Ascending aorta (tissue), 2 donors: ENCODE measurements at regions not wholly inside any gene's neighbourhood (a gene's known extent, or its start where the extent isn't known, plus 50 kb on each side); places are given as distances from the start of the nearest gene placed in this dataset.

Experiments used
- DNase-seq, 2 donors: peaks; one replicate each; pipeline ENCODE4 v3.0.0-alpha.2; 2019; ENCODE audit warnings: low spot score in 2 of 2
- H3K27ac ChIP-seq, 2 donors: fragments of 200-600 bp; sonication (generic); one replicate each; pipeline ENCODE4 v1.5.1; 2016 to 2017; ENCODE audit warnings: mild to moderate bottlenecking in 1 of 2
- H3K27me3 ChIP-seq: fragments of 200-600 bp; sonication (generic); one replicate; pipeline ENCODE4 v1.5.1; 2017
- H3K36me3 ChIP-seq, 2 donors: fragments of 200-600 bp; sonication (generic); one replicate each; pipeline ENCODE4 v1.5.1; 2016
- H3K4me1 ChIP-seq, 2 donors: fragments of 200-600 bp; sonication (generic); one replicate each; pipeline ENCODE4 v1.5.1; 2016 to 2017; ENCODE audit warnings: mild to moderate bottlenecking in 1 of 2
- H3K4me3 ChIP-seq, 2 donors: fragments of 200-600 bp; sonication (generic); one replicate each; pipeline ENCODE4 v1.5.1; 2016 to 2017; ENCODE audit warnings: mild to moderate bottlenecking in 1 of 2
- H3K9me3 ChIP-seq, 2 donors: fragments of 200-600 bp; sonication (generic); one replicate each; pipeline ENCODE4 v1.5.1; 2016
- intact Hi-C: fragments of 100-400 bp; cut with DNase I; formaldehyde crosslinking; loops from one replicate; pipeline ENCODE4 v1.15.1; 2023
- TF ChIP-seq, protein P1 (sequence below), 3 experiments: fragments of 200-600 bp in 2 of 3; fragments of 450-650 bp in 1 of 3; sonication (generic) in 2 of 3; IDR thresholded peaks; one replicate each; pipeline ENCODE4 v1.5.1; 2016 to 2019; ENCODE audit warnings: antibody characterized with exemption in 3 of 3, mild to moderate bottlenecking in 1 of 3, moderate library complexity in 1 of 3

DNA sequence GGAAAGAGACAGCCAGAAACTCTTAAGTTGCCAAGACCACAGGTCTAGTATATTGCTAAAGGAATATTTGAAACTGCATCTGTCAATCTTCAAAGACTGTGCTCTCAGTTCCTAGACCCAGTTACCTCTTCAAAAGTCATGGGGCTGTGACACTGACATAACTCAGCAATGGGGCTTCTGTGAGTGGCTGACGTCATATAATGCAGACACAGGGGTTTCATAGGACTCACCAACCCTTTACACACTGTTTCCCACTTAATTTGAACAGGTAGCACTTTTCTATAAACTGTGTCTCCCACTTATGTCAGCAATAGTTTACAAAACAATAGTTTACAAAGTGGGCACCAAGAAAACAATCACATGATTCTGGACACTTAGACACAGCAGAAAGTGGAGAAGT lies 158.4 kb downstream of the GALC start:
- no peak overlapping the region for H3K27ac ChIP-seq
- no peak for DNase-seq
- no peaks in the 10 kb centered on the region for H3K36me3 ChIP-seq
- H3K4me1 ChIP-seq, result no peaks in the 10 kb centered on the region
- TF ChIP-seq, protein P1, sequence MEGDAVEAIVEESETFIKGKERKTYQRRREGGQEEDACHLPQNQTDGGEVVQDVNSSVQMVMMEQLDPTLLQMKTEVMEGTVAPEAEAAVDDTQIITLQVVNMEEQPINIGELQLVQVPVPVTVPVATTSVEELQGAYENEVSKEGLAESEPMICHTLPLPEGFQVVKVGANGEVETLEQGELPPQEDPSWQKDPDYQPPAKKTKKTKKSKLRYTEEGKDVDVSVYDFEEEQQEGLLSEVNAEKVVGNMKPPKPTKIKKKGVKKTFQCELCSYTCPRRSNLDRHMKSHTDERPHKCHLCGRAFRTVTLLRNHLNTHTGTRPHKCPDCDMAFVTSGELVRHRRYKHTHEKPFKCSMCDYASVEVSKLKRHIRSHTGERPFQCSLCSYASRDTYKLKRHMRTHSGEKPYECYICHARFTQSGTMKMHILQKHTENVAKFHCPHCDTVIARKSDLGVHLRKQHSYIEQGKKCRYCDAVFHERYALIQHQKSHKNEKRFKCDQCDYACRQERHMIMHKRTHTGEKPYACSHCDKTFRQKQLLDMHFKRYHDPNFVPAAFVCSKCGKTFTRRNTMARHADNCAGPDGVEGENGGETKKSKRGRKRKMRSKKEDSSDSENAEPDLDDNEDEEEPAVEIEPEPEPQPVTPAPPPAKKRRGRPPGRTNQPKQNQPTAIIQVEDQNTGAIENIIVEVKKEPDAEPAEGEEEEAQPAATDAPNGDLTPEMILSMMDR (IDR thresholded peaks at IDR 0.05), result no peak
- intact Hi-C loops, result no loop called here
- no peaks in the 10 kb centered on the region for H3K9me3 ChIP-seq
- no peaks in the 10 kb centered on the region for H3K27me3 ChIP-seq
- H3K4me3 ChIP-seq, result no peak overlapping the region

DNA sequence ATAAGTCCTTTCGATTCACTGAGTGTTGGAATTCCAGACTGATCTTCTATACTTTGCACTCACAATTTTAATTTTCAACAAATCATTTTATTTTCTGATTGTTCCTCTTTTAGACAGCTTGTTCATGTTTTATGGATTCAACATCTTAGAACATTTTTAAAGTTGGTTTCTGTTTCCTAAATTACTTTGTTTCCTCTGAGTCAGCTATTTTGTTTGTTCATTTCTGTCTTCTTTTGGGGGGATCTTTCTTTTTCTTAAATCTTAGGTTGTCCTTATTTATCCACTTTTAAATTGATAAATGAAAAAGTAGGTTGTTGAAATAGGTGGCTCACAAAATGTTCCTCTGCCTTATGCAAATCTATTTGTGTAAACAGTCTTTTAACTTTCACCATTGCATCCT lies 160.0 kb downstream of the GALC start:
- no peaks in the 10 kb centered on the region for H3K36me3 ChIP-seq
- H3K9me3 ChIP-seq, result no peaks in the 10 kb centered on the region
- no peaks in the 10 kb centered on the region for H3K27me3 ChIP-seq
- intact Hi-C loops, result no loop called here
- no peaks in the 10 kb centered on the region for H3K4me1 ChIP-seq
- H3K27ac ChIP-seq, result no peak overlapping the region
- H3K4me3 ChIP-seq, result no peak overlapping the region
- no peak for DNase-seq
- TF ChIP-seq, protein P1 (IDR thresholded peaks at IDR 0.05), result no peak

GRCh38 chr14:87830443-87831096 lies 162.4 kb downstream of the GALC start:
- TF ChIP-seq, protein P1 (IDR thresholded peaks at IDR 0.05), result no peak
- Histone ChIP-seq H3K27me3 (no peaks in the 10 kb centered on the region), H3K4me3 (no peak overlapping the region), H3K27ac (no peak overlapping the region), H3K36me3 (no peaks in the 10 kb centered on the region), H3K4me1 (no peaks in the 10 kb centered on the region), H3K9me3 (no peaks in the 10 kb centered on the region)
- intact Hi-C loops, result no loop called here
- no peak for DNase-seq

GRCh38 chr14:87829543-87829942 lies 163.4 kb downstream of the GALC start:
- Histone ChIP-seq H3K9me3 (no peaks in the 10 kb centered on the region), H3K27me3 (no peaks in the 10 kb centered on the region), H3K27ac (no peak overlapping the region), H3K36me3 (no peaks in the 10 kb centered on the region), H3K4me1 (no peaks in the 10 kb centered on the region), H3K4me3 (no peak overlapping the region)
- intact Hi-C loops, result no loop called here
- no peak for DNase-seq
- TF ChIP-seq, protein P1 (IDR thresholded peaks at IDR 0.05), result no peak

- TF ChIP-seq, protein P1 (IDR thresholded peaks at IDR 0.05), result no peak
- H3K9me3 ChIP-seq, result no peaks in the 10 kb centered on the region
- no peak overlapping the region for H3K4me3 ChIP-seq
- H3K27ac ChIP-seq, result no peak overlapping the region
- H3K27me3 ChIP-seq, result no peaks in the 10 kb centered on the region
- DNase-seq, result no peak
- H3K36me3 ChIP-seq, result no peaks in the 10 kb centered on the region
- intact Hi-C loops, result no loop called here
- no peaks in the 10 kb centered on the region for H3K4me1 ChIP-seq
These were observed 168.7 kb downstream of the GALC start for GRCh38 chr14:87824266-87824665.

GRCh38 chr14:87816416-87816815 lies 176.6 kb downstream of the GALC start:
- Histone ChIP-seq H3K36me3 (no peaks in the 10 kb centered on the region), H3K27ac (no peak overlapping the region), H3K4me1 (no peaks in the 10 kb centered on the region), H3K27me3 (no peaks in the 10 kb centered on the region), H3K9me3 (no peaks in the 10 kb centered on the region), H3K4me3 (no peak overlapping the region)
- no peak for DNase-seq
- intact Hi-C loops, result no loop called here
- TF ChIP-seq, protein P1 (IDR thresholded peaks at IDR 0.05), result no peak
